Mesendoderm (in vitro differentiated cells): ENCODE measurements at regions not wholly inside any gene's neighbourhood (a gene's known extent, or its start where the extent isn't known, plus 50 kb on each side); places are given as distances from the start of the nearest gene placed in this dataset.

Source experiments
- DNase-seq: peaks from one replicate; pipeline ENCODE4 v3.0.0; 2013
- H2AK5ac ChIP-seq: 2 replicates; pipeline ENCODE4 v1.6.1; 2013; ENCODE audit warnings: low read length, inconsistent platforms
- H2BK120ac ChIP-seq: 2 replicates; pipeline ENCODE4 v1.6.1; 2013; ENCODE audit warnings: low read depth, mild to moderate bottlenecking, low read length, moderate library complexity, mixed read lengths
- H2BK15ac ChIP-seq: replicated peaks from 2 replicates; pipeline ENCODE4 v1.6.1; 2013; ENCODE audit warnings: low read depth, mild to moderate bottlenecking, moderate library complexity
- H2BK5ac ChIP-seq: 2 replicates; pipeline ENCODE4 v1.6.1; 2013; ENCODE audit warnings: low read length, inconsistent platforms
- H3K18ac ChIP-seq: 2 replicates; pipeline ENCODE4 v1.6.1; 2013; ENCODE audit warnings: mild to moderate bottlenecking, low read length, mixed read lengths
- H3K23ac ChIP-seq: one replicate; pipeline ENCODE4 v1.6.1; 2013; ENCODE audit warnings: low read length
- H3K27ac ChIP-seq: 2 replicates; pipeline ENCODE4 v1.5.1; 2013; ENCODE audit warnings: low read depth, mild to moderate bottlenecking, inconsistent platforms, low read length, moderate library complexity
- H3K27me3 ChIP-seq: 2 replicates; pipeline ENCODE4 v1.6.1; 2013; ENCODE audit warnings: low read length, control low read depth, mild to moderate bottlenecking, inconsistent platforms; ENCODE audit not compliant: insufficient read depth, poor library complexity
- H3K36me3 ChIP-seq: 2 replicates; pipeline ENCODE4 v1.6.1; 2013; ENCODE audit warnings: low read length, inconsistent platforms; ENCODE audit not compliant: control insufficient read depth, insufficient read depth
- H3K4ac ChIP-seq: one replicate; pipeline ENCODE4 v1.6.1; 2013; ENCODE audit warnings: low read depth, mild to moderate bottlenecking, low read length, moderate library complexity
- H3K4me1 ChIP-seq: 2 replicates; pipeline ENCODE4 v1.6.1; 2013; ENCODE audit warnings: low read depth, low read length, inconsistent platforms; ENCODE audit not compliant: control insufficient read depth
- H3K4me2 ChIP-seq: 2 replicates; pipeline ENCODE4 v1.6.1; 2013; ENCODE audit warnings: low read length
- H3K4me3 ChIP-seq: 2 replicates; pipeline ENCODE4 v1.5.1; 2013; ENCODE audit warnings: mild to moderate bottlenecking, low read length
- H3K56ac ChIP-seq: one replicate; pipeline ENCODE4 v1.6.1; 2013; ENCODE audit warnings: low read length
- H3K79me1 ChIP-seq: 2 replicates; pipeline ENCODE4 v1.6.1; 2013; ENCODE audit warnings: low read length, inconsistent platforms
- H3K79me2 ChIP-seq: 2 replicates; pipeline ENCODE4 v1.6.1; 2013; ENCODE audit warnings: mild to moderate bottlenecking, low read length; ENCODE audit not compliant: control insufficient read depth, insufficient read depth
- H3K9ac ChIP-seq: 2 replicates; pipeline ENCODE4 v1.6.1; 2013; ENCODE audit warnings: low read length, inconsistent platforms
- H4K5ac ChIP-seq: one replicate; pipeline ENCODE4 v1.6.1; 2013; ENCODE audit warnings: low read length
- H4K8ac ChIP-seq: one replicate; pipeline ENCODE4 v1.6.1; 2013; ENCODE audit warnings: low read depth, mild to moderate bottlenecking, control low read depth, low read length, moderate library complexity
- WGBS: extraction: QIAGEN DNeasy Blood & Tissue Kit; methylation state at CpG from one replicate; pipeline ENCODE4 v1.1.7; 2013; ENCODE audit warnings: low lambda C conversion rate, missing lambda C conversion rate; ENCODE audit not compliant: insufficient coverage; ENCODE audit errors: extremely low coverage; 5-methylcytosine and 5-hydroxymethylcytosine counted together

DNA sequence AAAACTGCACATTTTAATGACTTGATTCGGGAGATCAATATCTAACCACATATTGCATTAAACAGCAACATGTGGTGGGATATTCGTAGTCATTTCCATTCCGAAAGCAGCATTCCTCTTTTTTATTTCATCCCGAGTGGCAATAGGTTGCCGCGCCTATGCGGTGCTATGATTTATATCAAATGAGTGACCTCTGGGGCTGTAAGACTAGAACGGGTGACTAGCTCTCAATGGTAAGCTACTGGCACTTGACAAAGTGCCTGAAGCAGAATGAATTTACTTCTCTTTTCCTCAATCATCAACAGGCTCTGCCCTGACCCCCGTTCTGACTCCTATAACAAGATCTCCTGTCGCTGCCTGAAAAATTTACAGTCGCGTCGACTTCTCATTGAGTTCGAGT is 162.3 kb downstream of the ZNF281 start:
- no peak overlapping the region for H2BK5ac ChIP-seq
- H3K27ac ChIP-seq = no peak overlapping the region
- H4K8ac ChIP-seq = no peak overlapping the region
- no peaks in the 10 kb centered on the region for H3K36me3 ChIP-seq
- no peak overlapping the region for H2BK120ac ChIP-seq
- H3K4me3 ChIP-seq = no peak overlapping the region
- H3K79me1 ChIP-seq = no peaks in the 10 kb centered on the region
- H3K18ac ChIP-seq = no peak overlapping the region
- H3K9ac ChIP-seq = no peak overlapping the region
- no peak overlapping the region for H3K4me2 ChIP-seq
- H3K27me3 ChIP-seq = no peaks in the 10 kb centered on the region
- no peaks in the 10 kb centered on the region for H3K4me1 ChIP-seq
- WGBS = no CpG with 5 or more reads among the region's 14 CpGs
- no peak overlapping the region for H3K23ac ChIP-seq
- no peak overlapping the region for H2BK15ac ChIP-seq
- no peak overlapping the region for H3K4ac ChIP-seq
- H3K79me2 ChIP-seq = no peaks in the 10 kb centered on the region
- no peak for DNase-seq
- no peak overlapping the region for H4K5ac ChIP-seq
- no peak overlapping the region for H2AK5ac ChIP-seq
- H3K56ac ChIP-seq = no peak overlapping the region

DNA sequence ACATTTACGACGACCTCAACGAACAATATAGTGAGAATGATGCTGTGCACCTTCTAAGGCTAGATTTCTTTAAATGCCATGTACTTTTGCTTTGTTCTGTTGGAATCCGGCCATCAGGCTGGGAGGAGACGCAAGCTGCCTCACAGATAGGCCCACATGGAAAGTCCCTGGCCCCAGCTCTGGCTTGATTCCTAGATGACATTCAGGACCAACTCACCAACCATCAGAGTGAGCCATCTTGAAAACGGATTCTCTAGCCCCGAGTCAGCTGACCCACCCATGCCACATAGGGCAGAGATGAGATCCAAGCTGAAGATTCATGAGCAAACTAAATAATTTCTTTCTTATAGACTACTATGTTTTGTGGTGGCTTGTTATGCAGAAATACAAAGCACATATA is 164.4 kb downstream of the ZNF281 start:
- Histone ChIP-seq H3K4ac (no peak overlapping the region), H3K4me1 (no peaks in the 10 kb centered on the region), H2BK120ac (no peak overlapping the region), H2AK5ac (no peak overlapping the region), H2BK15ac (no peak overlapping the region), H3K36me3 (no peaks in the 10 kb centered on the region), H4K8ac (no peak overlapping the region), H3K79me1 (no peaks in the 10 kb centered on the region), H3K27ac (no peak overlapping the region), H3K27me3 (no peaks in the 10 kb centered on the region), H3K9ac (no peak overlapping the region), H3K4me3 (no peak overlapping the region), H3K56ac (no peak overlapping the region), H3K4me2 (no peak overlapping the region), H4K5ac (no peak overlapping the region), H2BK5ac (no peak overlapping the region), H3K23ac (no peak overlapping the region), H3K79me2 (no peaks in the 10 kb centered on the region), H3K18ac (no peak overlapping the region)
- no peak for DNase-seq
- WGBS = no CpG with 5 or more reads among the region's 7 CpGs

DNA sequence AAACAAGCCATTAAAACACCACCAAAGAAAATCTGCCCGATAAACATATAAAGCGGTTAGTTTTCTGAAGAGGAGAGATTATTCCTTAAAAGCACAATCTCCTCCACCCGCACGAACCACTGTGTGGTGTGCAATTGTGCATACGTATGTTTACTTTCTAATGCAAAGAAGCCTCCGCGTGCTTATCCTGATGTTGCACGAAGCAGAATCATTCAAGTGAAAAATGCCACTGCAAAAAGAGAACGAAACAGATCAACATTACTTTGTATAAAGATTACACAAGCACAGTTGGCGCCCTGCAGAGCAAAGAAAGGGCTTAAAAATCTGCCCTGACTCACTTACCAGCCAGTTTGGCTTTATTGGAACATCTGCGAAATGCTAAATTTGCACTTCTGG is 166.8 kb downstream of the ZNF281 start:
- H3K56ac ChIP-seq = no peak overlapping the region
- H3K4me1 ChIP-seq = no peaks in the 10 kb centered on the region
- H2AK5ac ChIP-seq = no peak overlapping the region
- no peaks in the 10 kb centered on the region for H3K27me3 ChIP-seq
- no peaks in the 10 kb centered on the region for H3K36me3 ChIP-seq
- H3K27ac ChIP-seq = no peak overlapping the region
- no peak overlapping the region for H4K8ac ChIP-seq
- no peak overlapping the region for H2BK5ac ChIP-seq
- no CpG with 5 or more reads among the region's 11 CpGs for WGBS
- no peaks in the 10 kb centered on the region for H3K79me1 ChIP-seq
- H3K4ac ChIP-seq = no peak overlapping the region
- no peak for DNase-seq
- no peak overlapping the region for H4K5ac ChIP-seq
- no peak overlapping the region for H3K9ac ChIP-seq
- no peak overlapping the region for H2BK15ac ChIP-seq
- no peak overlapping the region for H3K4me3 ChIP-seq
- H2BK120ac ChIP-seq = no peak overlapping the region
- H3K23ac ChIP-seq = no peak overlapping the region
- H3K4me2 ChIP-seq = no peak overlapping the region
- no peak overlapping the region for H3K18ac ChIP-seq
- no peaks in the 10 kb centered on the region for H3K79me2 ChIP-seq

DNA sequence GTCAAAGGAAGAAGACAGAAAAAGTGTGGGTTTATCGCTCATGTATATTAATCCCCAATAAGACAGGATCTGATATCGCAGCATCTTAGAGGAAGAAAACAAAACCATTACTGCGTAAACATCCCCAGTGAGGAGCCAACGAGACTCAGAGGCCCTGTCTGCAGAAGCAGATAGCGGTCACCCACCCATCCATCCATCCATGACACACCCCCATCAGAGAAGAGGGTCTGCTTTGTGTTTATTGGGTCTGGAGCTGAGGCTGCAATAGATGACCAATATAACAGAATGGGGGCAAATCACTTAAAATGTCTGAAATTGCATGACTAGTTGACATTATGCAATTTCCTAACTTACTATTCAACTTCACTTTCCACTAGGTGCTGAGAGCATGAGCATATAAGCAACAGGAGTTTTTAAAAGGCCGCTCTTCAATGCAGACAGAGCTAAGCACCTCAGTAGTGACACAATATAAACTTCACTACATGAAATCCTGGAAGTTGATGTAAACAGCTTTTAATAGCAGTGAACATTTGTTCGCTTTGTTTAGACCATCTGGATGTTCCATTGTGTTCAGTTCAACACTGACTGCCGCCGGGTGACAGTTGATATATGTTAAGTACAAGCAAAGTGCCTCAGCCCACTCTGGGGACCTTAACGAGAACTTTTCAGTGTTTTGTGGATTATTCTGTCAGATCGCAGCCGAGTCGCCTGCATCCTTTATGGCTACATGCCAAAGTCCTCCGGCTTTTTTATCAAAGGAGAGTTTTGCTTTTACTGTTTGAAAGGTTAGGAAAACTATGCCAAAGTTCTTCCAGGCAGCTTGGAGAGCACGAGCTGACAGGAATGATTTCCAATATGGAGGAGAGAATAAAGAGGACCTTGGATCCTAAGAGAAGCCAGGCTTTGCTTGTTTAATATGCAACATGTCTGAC is 167.5 kb downstream of the ZNF281 start:
- H3K36me3 ChIP-seq = no peaks in the 10 kb centered on the region
- no peak for DNase-seq
- no peak overlapping the region for H3K56ac ChIP-seq
- no peak overlapping the region for H3K4me3 ChIP-seq
- WGBS = no CpG with 5 or more reads among the region's 15 CpGs
- H3K23ac ChIP-seq = no peak overlapping the region
- H3K9ac ChIP-seq = no peak overlapping the region
- no peak overlapping the region for H2BK5ac ChIP-seq
- H2BK15ac ChIP-seq = no peak overlapping the region
- H3K4me2 ChIP-seq = no peak overlapping the region
- H3K79me2 ChIP-seq = no peaks in the 10 kb centered on the region
- H3K27ac ChIP-seq = no peak overlapping the region
- H3K4ac ChIP-seq = no peak overlapping the region
- no peak overlapping the region for H2AK5ac ChIP-seq
- H3K27me3 ChIP-seq = no peaks in the 10 kb centered on the region
- no peaks in the 10 kb centered on the region for H3K79me1 ChIP-seq
- no peak overlapping the region for H3K18ac ChIP-seq
- no peaks in the 10 kb centered on the region for H3K4me1 ChIP-seq
- no peak overlapping the region for H2BK120ac ChIP-seq
- no peak overlapping the region for H4K8ac ChIP-seq
- no peak overlapping the region for H4K5ac ChIP-seq

DNA sequence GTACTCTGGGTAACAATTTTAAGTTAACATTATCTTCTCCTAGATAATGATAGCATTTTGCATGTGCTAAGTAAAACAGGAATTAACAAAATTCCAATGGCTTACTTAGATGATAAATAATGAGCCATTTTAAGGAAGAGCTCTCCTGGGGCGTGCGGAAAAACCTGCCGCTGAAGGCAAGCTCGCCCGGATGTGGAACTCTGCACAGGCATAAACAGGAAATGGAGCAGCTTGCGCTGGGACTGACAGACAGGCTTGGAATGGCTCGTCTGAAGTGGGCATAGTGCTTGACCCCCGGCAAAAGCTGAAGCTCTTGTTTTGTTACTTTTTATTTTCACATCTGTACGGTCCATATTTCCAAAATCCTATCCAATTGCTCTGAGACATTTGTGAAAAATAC is 169.2 kb downstream of the ZNF281 start:
- no CpG with 5 or more reads among the region's 9 CpGs for WGBS
- Histone ChIP-seq H3K4me1 (no peaks in the 10 kb centered on the region), H3K4ac (no peak overlapping the region)

DNA sequence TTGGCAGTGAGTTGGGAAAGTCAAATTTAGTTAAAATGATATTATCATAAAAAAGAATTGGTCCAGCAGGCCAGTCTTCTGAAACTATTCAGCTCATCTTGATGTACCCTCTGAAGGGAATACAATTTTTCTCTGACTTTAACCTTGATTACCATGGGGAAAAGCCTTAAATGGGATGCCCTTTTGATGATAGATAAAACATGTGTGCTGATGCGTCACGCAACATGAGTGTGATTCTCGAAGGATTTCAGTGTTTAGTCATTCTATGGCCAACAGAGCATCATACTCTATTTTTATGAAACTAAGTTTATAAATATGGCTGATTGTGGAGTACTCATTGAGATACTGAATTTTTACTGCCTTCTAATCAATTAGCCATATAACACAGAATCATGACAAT is 171.5 kb downstream of the ZNF281 start:
- no peak overlapping the region for H3K23ac ChIP-seq
- no peak overlapping the region for H2BK5ac ChIP-seq
- no peaks in the 10 kb centered on the region for H3K79me2 ChIP-seq
- no peak overlapping the region for H3K18ac ChIP-seq
- DNase-seq = no peak
- H3K36me3 ChIP-seq = no peaks in the 10 kb centered on the region
- H2AK5ac ChIP-seq = no peak overlapping the region
- WGBS = no CpG with 5 or more reads among the region's 3 CpGs
- no peak overlapping the region for H3K4me2 ChIP-seq
- H3K27me3 ChIP-seq = no peaks in the 10 kb centered on the region
- no peak overlapping the region for H4K5ac ChIP-seq
- no peak overlapping the region for H2BK15ac ChIP-seq
- no peaks in the 10 kb centered on the region for H3K79me1 ChIP-seq
- H3K4me3 ChIP-seq = no peak overlapping the region
- no peak overlapping the region for H4K8ac ChIP-seq
- H3K4me1 ChIP-seq = no peaks in the 10 kb centered on the region
- no peak overlapping the region for H3K56ac ChIP-seq
- no peak overlapping the region for H3K4ac ChIP-seq
- no peak overlapping the region for H3K9ac ChIP-seq
- H2BK120ac ChIP-seq = no peak overlapping the region
- no peak overlapping the region for H3K27ac ChIP-seq

More for the DNA sequence above, 169.2 kb downstream of the ZNF281 start:
- H4K5ac ChIP-seq = no peak overlapping the region
- no peaks in the 10 kb centered on the region for H3K79me1 ChIP-seq
- no peaks in the 10 kb centered on the region for H3K79me2 ChIP-seq
- DNase-seq = peak; percentile 51
- no peaks in the 10 kb centered on the region for H3K27me3 ChIP-seq
- H4K8ac ChIP-seq = no peak overlapping the region
- H2BK15ac ChIP-seq = no peak overlapping the region
- no peak overlapping the region for H2BK5ac ChIP-seq
- no peak overlapping the region for H2BK120ac ChIP-seq
- H3K36me3 ChIP-seq = no peaks in the 10 kb centered on the region
- H3K4me2 ChIP-seq = no peak overlapping the region
- H2AK5ac ChIP-seq = no peak overlapping the region
- no peak overlapping the region for H3K4me3 ChIP-seq
- no peak overlapping the region for H3K9ac ChIP-seq
- H3K23ac ChIP-seq = no peak overlapping the region
- H3K18ac ChIP-seq = peak overlapping the region; percentile 47
- no peak overlapping the region for H3K27ac ChIP-seq
- no peak overlapping the region for H3K56ac ChIP-seq
